ENCODE measurements at regions not wholly inside any gene's neighbourhood (a gene's known extent, or its start where the extent isn't known, plus 50 kb on each side); places are given as distances from the start of the nearest gene placed in this dataset.

DNA sequence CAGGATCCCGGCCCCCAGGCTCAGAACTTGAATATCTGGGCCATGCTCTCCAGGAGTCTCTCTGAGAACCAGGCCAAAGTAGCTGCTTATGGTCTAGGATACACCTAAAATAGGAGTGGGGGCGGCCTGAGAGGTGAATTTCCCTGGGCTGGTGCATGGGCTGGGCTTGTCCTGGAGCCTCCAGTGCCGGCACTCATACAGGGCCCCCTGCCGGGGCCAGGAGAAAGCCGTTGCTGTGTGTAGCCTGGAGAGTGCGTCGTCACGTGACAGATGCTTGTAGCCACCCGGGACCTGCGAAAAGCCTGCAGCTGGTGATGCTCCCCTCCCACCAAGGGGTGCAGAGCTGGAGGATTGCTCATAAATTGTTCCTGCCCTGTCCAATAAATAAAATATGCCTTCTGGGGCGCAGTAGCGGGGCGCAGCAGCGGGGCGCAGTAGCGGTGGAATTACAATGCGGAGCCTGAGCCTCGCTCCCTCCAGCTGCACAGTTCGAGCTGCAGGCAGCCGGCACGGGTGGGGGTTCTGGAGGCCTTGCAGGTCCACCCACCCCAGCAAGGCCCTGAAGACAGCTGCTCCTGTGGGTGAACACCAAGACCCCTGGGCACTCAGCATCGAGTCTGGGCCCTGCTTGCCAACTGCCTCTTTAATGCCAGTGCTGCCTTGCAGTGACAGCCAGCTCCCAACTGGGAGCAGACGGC lies 289.9 kb downstream of the NDUFA10 start (continued):
- TF ChIP-seq ZC3H11A (IDR thresholded peaks at IDR 0.05; ENCODE audit: low read depth, low read length): no peak
- TF ChIP-seq BACH1 (tag; IDR thresholded peaks at IDR 0.05): no peak
- TF ChIP-seq THRAP3 (IDR thresholded peaks at IDR 0.05; ENCODE audit: borderline replicate concordance): no peak
- no peak for TF ChIP-seq ZNF12 (CRISPR knock-in tag; IDR thresholded peaks at IDR 0.05)
- TF ChIP-seq BHLHE40 (IDR thresholded peaks at IDR 0.05; ENCODE audit: low read length): peak; percentile 56
- TF ChIP-seq, protein P1, sequence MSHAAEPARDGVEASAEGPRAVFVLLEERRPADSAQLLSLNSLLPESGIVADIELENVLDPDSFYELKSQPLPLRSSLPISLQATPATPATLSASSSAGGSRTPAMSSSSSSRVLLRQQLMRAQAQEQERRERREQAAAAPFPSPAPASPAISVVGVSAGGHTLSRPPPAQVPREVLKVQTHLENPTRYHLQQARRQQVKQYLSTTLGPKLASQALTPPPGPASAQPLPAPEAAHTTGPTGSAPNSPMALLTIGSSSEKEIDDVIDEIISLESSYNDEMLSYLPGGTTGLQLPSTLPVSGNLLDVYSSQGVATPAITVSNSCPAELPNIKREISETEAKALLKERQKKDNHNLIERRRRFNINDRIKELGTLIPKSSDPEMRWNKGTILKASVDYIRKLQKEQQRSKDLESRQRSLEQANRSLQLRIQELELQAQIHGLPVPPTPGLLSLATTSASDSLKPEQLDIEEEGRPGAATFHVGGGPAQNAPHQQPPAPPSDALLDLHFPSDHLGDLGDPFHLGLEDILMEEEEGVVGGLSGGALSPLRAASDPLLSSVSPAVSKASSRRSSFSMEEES (CRISPR knock-in tag; IDR thresholded peaks at IDR 0.05): peak; percentile 84
- TF ChIP-seq, protein P2, sequence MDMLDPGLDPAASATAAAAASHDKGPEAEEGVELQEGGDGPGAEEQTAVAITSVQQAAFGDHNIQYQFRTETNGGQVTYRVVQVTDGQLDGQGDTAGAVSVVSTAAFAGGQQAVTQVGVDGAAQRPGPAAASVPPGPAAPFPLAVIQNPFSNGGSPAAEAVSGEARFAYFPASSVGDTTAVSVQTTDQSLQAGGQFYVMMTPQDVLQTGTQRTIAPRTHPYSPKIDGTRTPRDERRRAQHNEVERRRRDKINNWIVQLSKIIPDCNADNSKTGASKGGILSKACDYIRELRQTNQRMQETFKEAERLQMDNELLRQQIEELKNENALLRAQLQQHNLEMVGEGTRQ (CRISPR knock-in tag; IDR thresholded peaks at IDR 0.05): peak; percentile 76
- TF ChIP-seq CXXC5 (CRISPR knock-in tag; IDR thresholded peaks at IDR 0.05): no peak
- TF ChIP-seq CBFA2T2 (conservative IDR thresholded peaks at IDR 0.05): peak; percentile 44
- TF ChIP-seq USF1 (CRISPR knock-in tag; IDR thresholded peaks at IDR 0.05): peak; percentile 61
- no peak for TF ChIP-seq ZNF184 (CRISPR knock-in tag; IDR thresholded peaks at IDR 0.05)
- TF ChIP-seq RBM39 (optimal IDR thresholded peaks at IDR 0.05; ENCODE audit: low read depth, low read length): no peak
- TF ChIP-seq STAT6 (CRISPR knock-in tag; IDR thresholded peaks at IDR 0.05): no peak
- no peak for TF ChIP-seq E2F3 (CRISPR knock-in tag; IDR thresholded peaks at IDR 0.05)
- TF ChIP-seq RAD21 (CRISPR knock-in tag; conservative IDR thresholded peaks at IDR 0.05 in 1 of 2, IDR thresholded peaks at IDR 0.05 in 1 of 2): no peak
- TF ChIP-seq CTCFL (IDR thresholded peaks at IDR 0.05; ENCODE audit: borderline replicate concordance, insufficient read depth, low read depth, low read length, poor library complexity, severe bottlenecking): peak; percentile 57
- peak in 2 of 3 experiments; percentile 19 to 32; a peak in 3 of 6 replicates for TF ChIP-seq CTCF (IDR thresholded peaks at IDR 0.05 in 2 of 3, conservative IDR thresholded peaks at IDR 0.05 in 1 of 3; ENCODE audit: insufficient read depth in 2 of 3, low read depth in 1 of 3, low read length in 3 of 3)
